Esophagus squamous epithelium (tissue), 5 donors: ENCODE measurements at regions not wholly inside any gene's neighbourhood (a gene's known extent, or its start where the extent isn't known, plus 50 kb on each side); places are given as distances from the start of the nearest gene placed in this dataset.
"Not testable (repeated sequence)": the region's sequence is repeated elsewhere in the genome, so short reads cannot be mapped to it uniquely, and the experiment has no call there.

Experiments
- DNase-seq: peaks from one replicate; lab custom pipeline; 2025; lab: John Stamatoyannopoulos, UW
- H3K27ac ChIP-seq, 4 donors: fragments of 200-600 bp; sonication (generic); one replicate each; pipeline ENCODE4 v1.5.1; 2016 to 2019; ENCODE audit warnings: mild to moderate bottlenecking in 1 of 4
- H3K27me3 ChIP-seq, 4 donors: fragments of 200-600 bp; sonication (generic); 1 replicate in 3 of 4; 2 replicates in 1 of 4; pipeline versions ENCODE4 v1.5.1 to v1.6.0; 2017 to 2021; ENCODE audit warnings: antibody characterized with exemption in 1 of 4
- H3K36me3 ChIP-seq, 3 donors: fragments of 200-600 bp; sonication (generic); one replicate each; pipeline ENCODE4 v1.5.1; 2016 to 2019
- H3K4me1 ChIP-seq, 3 donors: fragments of 200-600 bp; sonication (generic); one replicate each; pipeline ENCODE4 v1.5.1; 2017 to 2019
- H3K4me3 ChIP-seq, 4 donors: fragments of 200-600 bp; sonication (generic); 1 replicate in 3 of 4; 2 replicates in 1 of 4; pipeline ENCODE4 v1.5.1; 2016 to 2019; ENCODE audit warnings: mild to moderate bottlenecking in 2 of 4, moderate library complexity in 1 of 4
- H3K9me3 ChIP-seq, 3 donors: fragments of 200-600 bp; sonication (generic); one replicate each; pipeline ENCODE4 v1.5.1; 2016 to 2019
- CTCF ChIP-seq, 6 experiments: fragments of 450-650 bp in 4 of 6; fragments of 200-600 bp in 2 of 6; sonication (generic) in 2 of 6; IDR thresholded peaks; one replicate each; pipeline ENCODE4 v1.5.1; 2016 to 2019; ENCODE audit warnings: antibody characterized with exemption in 6 of 6, mild to moderate bottlenecking in 4 of 6, moderate library complexity in 4 of 6
- POLR2A ChIP-seq, 4 donors: fragments of 450-650 bp; IDR thresholded peaks; one replicate each; pipeline ENCODE4 v1.6.1; 2017; ENCODE audit warnings: antibody characterized with exemption in 4 of 4, mild to moderate bottlenecking in 4 of 4, moderate library complexity in 3 of 4
- WGBS, 2 donors: methylation state at CpG; one replicate each; pipeline ENCODE4 v1.1.5; 2018; 5-methylcytosine and 5-hydroxymethylcytosine counted together
- intact Hi-C: fragments of 100-400 bp; cut with DNase I; formaldehyde crosslinking; loops from one replicate; pipeline ENCODE4 v1.15.0; 2022
- donor health status: DM: yes; HTN: yes; CAD: no.

GRCh38 chr4:30868111-30868895 is 148.1 kb downstream of the PCDH7 start:
- intact Hi-C loops: no loop called here

GRCh38 chr4:30869387-30869786 is 149.2 kb downstream of the PCDH7 start:
- 79 to 96% methylated on average over 1 of the region's 1 CpG for WGBS, 2 donors
- H3K36me3 ChIP-seq, DNase-seq, H3K27me3 ChIP-seq, H3K4me3 ChIP-seq, H3K9me3 ChIP-seq, intact Hi-C loops: not testable (repeated sequence)
- Histone ChIP-seq H3K27ac (peak overlapping the region in 1 of 4 donors; percentile 19), H3K4me1 (peaks cover 0 to 41% (median 6%) of the 10 kb centered on the region in 3 donors)

More at GRCh38 chr4:30868111-30868895, 148.1 kb downstream of the PCDH7 start:
- H3K4me3 ChIP-seq: no peak overlapping the region
- H3K36me3 ChIP-seq: no peaks in the 10 kb centered on the region
- no peaks in the 10 kb centered on the region for H3K9me3 ChIP-seq
- H3K27me3 ChIP-seq: no peaks in the 10 kb centered on the region
- 64 to 67% methylated on average over 5 of the region's 5 CpGs for WGBS, 2 donors
- peaks cover 0 to 41% (median 8%) of the 10 kb centered on the region in 3 donors for H3K4me1 ChIP-seq
- H3K27ac ChIP-seq: peak overlapping the region in 2 of 4 donors; percentile 7 to 19
- no peak for TF ChIP-seq CTCF (IDR thresholded peaks at IDR 0.05)
- no peak for TF ChIP-seq POLR2A (IDR thresholded peaks at IDR 0.05)
- DNase-seq: no peak

GRCh38 chr4:30870513-30870912 is 150.3 kb downstream of the PCDH7 start:
- H3K9me3 ChIP-seq: no peaks in the 10 kb centered on the region
- no peaks in the 10 kb centered on the region for H3K36me3 ChIP-seq
- intact Hi-C loops: no loop called here
- H3K4me1 ChIP-seq: peaks cover 0 to 41% (median 6%) of the 10 kb centered on the region in 3 donors
- peak overlapping the region in 1 of 4 donors; percentile 19 for H3K27ac ChIP-seq
- TF ChIP-seq CTCF (IDR thresholded peaks at IDR 0.05) (no peak), POLR2A (IDR thresholded peaks at IDR 0.05) (no peak)
- 28 to 47% methylated on average over 2 of the region's 2 CpGs for WGBS, 2 donors
- H3K27me3 ChIP-seq: no peaks in the 10 kb centered on the region
- DNase-seq: no peak
- no peak overlapping the region for H3K4me3 ChIP-seq

GRCh38 chr4:30875658-30876269 is 155.6 kb downstream of the PCDH7 start:
- Histone ChIP-seq H3K27ac (no peak overlapping the region), H3K36me3 (no peaks in the 10 kb centered on the region), H3K4me1 (peaks cover 0 to 4% (median under 1%) of the 10 kb centered on the region in 3 donors), H3K4me3 (no peak overlapping the region), H3K9me3 (no peaks in the 10 kb centered on the region), H3K27me3 (no peaks in the 10 kb centered on the region)
- TF ChIP-seq POLR2A (IDR thresholded peaks at IDR 0.05) (no peak), CTCF (IDR thresholded peaks at IDR 0.05) (no peak)
- DNase-seq: no peak
- WGBS, 2 donors: 34 to 57% methylated on average over 3 of the region's 3 CpGs
- intact Hi-C loops: no loop called here

DNA sequence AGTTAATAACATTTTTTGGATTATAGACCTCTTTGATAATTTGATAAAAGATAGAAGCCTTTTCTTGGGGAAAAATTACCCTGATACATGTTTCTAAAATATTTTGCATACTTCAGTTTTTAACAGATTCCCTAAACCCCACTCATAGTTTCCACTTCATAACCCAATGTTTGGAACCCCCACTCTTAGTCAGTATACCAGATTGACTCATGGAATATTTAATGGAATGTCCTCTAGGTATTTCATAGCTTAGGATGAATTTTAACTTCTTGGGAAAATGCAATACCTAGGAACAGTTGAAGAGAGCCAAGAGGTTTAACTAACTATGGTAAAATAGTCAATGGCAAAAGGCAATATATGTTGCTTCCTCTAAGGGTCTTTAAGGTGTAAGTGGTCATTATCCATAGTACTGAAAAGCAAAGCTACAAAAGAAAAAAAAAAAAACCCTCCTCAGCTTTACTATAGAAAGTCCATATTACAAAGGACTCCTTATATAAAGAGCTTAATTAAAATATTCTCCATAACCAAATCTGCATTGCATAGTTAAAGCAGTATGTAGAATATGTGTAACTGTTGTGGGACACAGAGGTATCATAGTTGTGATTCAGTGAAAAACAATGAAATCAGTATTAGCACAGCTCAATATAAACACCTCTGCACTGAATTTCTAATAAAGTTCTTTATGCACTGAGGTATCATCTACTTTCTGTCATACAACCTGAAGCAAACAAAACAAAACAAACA is 159.9 kb downstream of the PCDH7 start:
- Histone ChIP-seq H3K27me3 (no peaks in the 10 kb centered on the region), H3K27ac (no peak overlapping the region), H3K9me3 (no peaks in the 10 kb centered on the region), H3K4me1 (no peaks in the 10 kb centered on the region), H3K36me3 (no peaks in the 10 kb centered on the region), H3K4me3 (no peak overlapping the region)
- no peak for TF ChIP-seq CTCF (IDR thresholded peaks at IDR 0.05)
- no peak for TF ChIP-seq POLR2A (IDR thresholded peaks at IDR 0.05)
- intact Hi-C loops: no loop called here
- no peak for DNase-seq
